IPS DF 6.9 (cell line): ENCODE measurements at regions not wholly inside any gene's neighbourhood (a gene's known extent, or its start where the extent isn't known, plus 50 kb on each side); places are given as distances from the start of the nearest gene placed in this dataset.

ENCODE experiments used
- DNase-seq: peaks from one replicate; pipeline ENCODE4 v3.0.0-alpha.2; 2013; ENCODE audit warnings: low read depth, low spot score
- H3K27ac ChIP-seq: one replicate; pipeline ENCODE4 v1.5.1; 2013; ENCODE audit warnings: low read length, control low read depth
- H3K27me3 ChIP-seq: 2 replicates; pipeline ENCODE4 v1.6.1; 2013; ENCODE audit warnings: mild to moderate bottlenecking, low read length; ENCODE audit not compliant: control insufficient read depth, insufficient read depth
- H3K36me3 ChIP-seq: 2 replicates; pipeline ENCODE4 v1.6.1; 2013; ENCODE audit warnings: low read length; ENCODE audit not compliant: control insufficient read depth, insufficient read depth
- H3K4me1 ChIP-seq: 2 replicates; pipeline ENCODE4 v1.6.1; 2013; ENCODE audit warnings: low read length; ENCODE audit not compliant: control insufficient read depth, insufficient read depth
- H3K4me3 ChIP-seq: 2 replicates; pipeline ENCODE4 v1.5.1; 2013; ENCODE audit warnings: mild to moderate bottlenecking, low read length
- H3K9me3 ChIP-seq: 2 replicates; pipeline ENCODE4 v1.6.1; 2013; ENCODE audit warnings: low read length, inconsistent platforms; ENCODE audit not compliant: control insufficient read depth, insufficient read depth
- WGBS: extraction: QIAGEN DNeasy Blood & Tissue Kit; methylation state at CpG from one replicate; pipeline ENCODE4 v1.1.7; 2013; ENCODE audit warnings: mixed read lengths, missing lambda C conversion rate; ENCODE audit not compliant: insufficient read length, insufficient coverage; 5-methylcytosine and 5-hydroxymethylcytosine counted together

- WGBS, result no CpG with 5 or more reads among the region's 1 CpG
- H3K4me3 ChIP-seq, result no peak overlapping the region
- H3K9me3 ChIP-seq, result no peaks in the 10 kb centered on the region
- H3K4me1 ChIP-seq, result no peaks in the 10 kb centered on the region
- H3K36me3 ChIP-seq, result no peaks in the 10 kb centered on the region
- H3K27ac ChIP-seq, result no peak overlapping the region
- DNase-seq, result no peak
- H3K27me3 ChIP-seq, result no peaks in the 10 kb centered on the region
These were observed 471.6 kb downstream of the PCDH20 start for GRCh38 chr13:60944016-60944415.

- no peak overlapping the region for H3K27ac ChIP-seq
- no peaks in the 10 kb centered on the region for H3K36me3 ChIP-seq
- H3K9me3 ChIP-seq, result no peaks in the 10 kb centered on the region
- H3K27me3 ChIP-seq, result no peaks in the 10 kb centered on the region
- H3K4me3 ChIP-seq, result no peak overlapping the region
- no CpG with 5 or more reads among the region's 3 CpGs for WGBS
- H3K4me1 ChIP-seq, result no peaks in the 10 kb centered on the region
- no peak for DNase-seq
These were observed 479.4 kb downstream of the PCDH20 start for GRCh38 chr13:60936281-60936680.

DNA sequence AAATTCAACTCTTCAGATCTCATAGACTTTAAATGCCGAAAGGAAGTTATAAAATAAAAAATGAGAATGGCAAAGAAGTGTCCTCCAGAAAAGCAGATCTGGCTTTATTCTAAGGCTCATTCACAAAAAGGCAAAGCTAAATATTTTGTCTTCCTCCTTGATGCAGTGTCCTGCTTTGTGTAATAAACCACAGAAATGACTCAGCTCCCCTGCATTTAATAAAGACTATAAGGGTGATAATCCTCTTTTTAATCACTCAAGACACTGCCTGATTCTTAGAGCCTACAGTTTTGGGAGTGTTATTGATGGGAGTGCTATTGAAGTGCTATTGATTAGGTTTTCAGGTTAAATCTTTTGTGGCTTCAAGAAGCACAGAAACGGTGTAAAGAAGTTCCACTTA lies 482.0 kb downstream of the PCDH20 start:
- no peak for DNase-seq
- no peaks in the 10 kb centered on the region for H3K4me1 ChIP-seq
- H3K4me3 ChIP-seq, result no peak overlapping the region
- no CpG with 5 or more reads among the region's 2 CpGs for WGBS
- H3K27ac ChIP-seq, result no peak overlapping the region
- no peaks in the 10 kb centered on the region for H3K9me3 ChIP-seq
- H3K36me3 ChIP-seq, result no peaks in the 10 kb centered on the region
- no peaks in the 10 kb centered on the region for H3K27me3 ChIP-seq

- no peaks in the 10 kb centered on the region for H3K27me3 ChIP-seq
- no peak overlapping the region for H3K4me3 ChIP-seq
- no peaks in the 10 kb centered on the region for H3K9me3 ChIP-seq
- WGBS, result no CpG with 5 or more reads among the region's 4 CpGs
- no peak for DNase-seq
- no peaks in the 10 kb centered on the region for H3K4me1 ChIP-seq
- no peak overlapping the region for H3K27ac ChIP-seq
- no peaks in the 10 kb centered on the region for H3K36me3 ChIP-seq
These were observed 483.6 kb downstream of the PCDH20 start for GRCh38 chr13:60931858-60932546.

DNA sequence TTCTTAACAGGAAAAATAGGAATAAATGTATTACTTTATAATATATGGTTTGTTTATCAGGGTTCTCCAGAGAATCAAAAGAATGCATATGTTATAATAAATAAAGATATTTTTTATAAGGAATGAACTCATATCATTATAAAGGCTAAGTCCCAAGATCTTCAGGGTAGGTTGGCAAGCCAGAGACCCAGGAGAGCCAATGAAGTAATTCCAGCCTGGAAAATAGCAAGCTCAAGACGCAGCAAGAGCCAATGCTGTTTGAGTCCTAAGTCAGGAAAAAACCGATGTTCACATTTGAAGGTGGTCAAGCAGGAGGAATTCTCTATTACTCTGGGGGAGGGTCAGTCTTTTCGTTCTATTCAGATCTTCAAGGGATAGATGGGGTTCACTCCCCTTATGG lies 490.0 kb downstream of the PCDH20 start:
- Histone ChIP-seq H3K9me3 (no peaks in the 10 kb centered on the region), H3K36me3 (no peaks in the 10 kb centered on the region), H3K4me3 (no peak overlapping the region), H3K27me3 (no peaks in the 10 kb centered on the region), H3K4me1 (no peaks in the 10 kb centered on the region), H3K27ac (no peak overlapping the region)
- no peak for DNase-seq
- no CpG with 5 or more reads among the region's 3 CpGs for WGBS

- WGBS, result no CpG with 5 or more reads among the region's 2 CpGs
- Histone ChIP-seq H3K9me3 (no peaks in the 10 kb centered on the region), H3K27ac (no peak overlapping the region), H3K36me3 (no peaks in the 10 kb centered on the region), H3K4me3 (no peak overlapping the region), H3K4me1 (no peaks in the 10 kb centered on the region), H3K27me3 (no peaks in the 10 kb centered on the region)
- no peak for DNase-seq
These were observed 490.8 kb downstream of the PCDH20 start for GRCh38 chr13:60924856-60925255.

- no peaks in the 10 kb centered on the region for H3K4me1 ChIP-seq
- H3K36me3 ChIP-seq, result no peaks in the 10 kb centered on the region
- no peaks in the 10 kb centered on the region for H3K27me3 ChIP-seq
- H3K9me3 ChIP-seq, result no peaks in the 10 kb centered on the region
- WGBS, result 100% methylated on average over 1 of the region's 6 CpGs
- H3K27ac ChIP-seq, result no peak overlapping the region
- DNase-seq, result no peak
- no peak overlapping the region for H3K4me3 ChIP-seq
These were observed 492.9 kb downstream of the PCDH20 start for GRCh38 chr13:60922576-60923231.

- Histone ChIP-seq H3K27ac (no peak overlapping the region), H3K9me3 (no peaks in the 10 kb centered on the region), H3K36me3 (no peaks in the 10 kb centered on the region), H3K4me1 (no peaks in the 10 kb centered on the region), H3K4me3 (no peak overlapping the region), H3K27me3 (no peaks in the 10 kb centered on the region)
- WGBS, result no CpG with 5 or more reads among the region's 1 CpG
- DNase-seq, result no peak
These were observed 496.8 kb downstream of the TDRD3 start for GRCh38 chr13:60893801-60894200.

GRCh38 chr13:60887711-60888110 lies 490.7 kb downstream of the TDRD3 start:
- no peak overlapping the region for H3K27ac ChIP-seq
- H3K27me3 ChIP-seq, result no peaks in the 10 kb centered on the region
- no peaks in the 10 kb centered on the region for H3K9me3 ChIP-seq
- no peak overlapping the region for H3K4me3 ChIP-seq
- H3K4me1 ChIP-seq, result no peaks in the 10 kb centered on the region
- no peak for DNase-seq
- no CpG with 5 or more reads among the region's 2 CpGs for WGBS
- no peaks in the 10 kb centered on the region for H3K36me3 ChIP-seq

GRCh38 chr13:60881507-60881906 lies 484.5 kb downstream of the TDRD3 start:
- DNase-seq, result no peak
- Histone ChIP-seq H3K36me3 (no peaks in the 10 kb centered on the region), H3K9me3 (no peaks in the 10 kb centered on the region), H3K4me1 (peaks cover 3% of the 10 kb centered on the region), H3K27ac (no peak overlapping the region), H3K4me3 (no peak overlapping the region), H3K27me3 (no peaks in the 10 kb centered on the region)
- no CpG with 5 or more reads among the region's 1 CpG for WGBS

GRCh38 chr13:60873116-60873515 lies 476.1 kb downstream of the TDRD3 start:
- Histone ChIP-seq H3K4me1 (no peaks in the 10 kb centered on the region), H3K27me3 (no peaks in the 10 kb centered on the region), H3K27ac (no peak overlapping the region), H3K9me3 (no peaks in the 10 kb centered on the region), H3K36me3 (no peaks in the 10 kb centered on the region), H3K4me3 (no peak overlapping the region)
- no peak for DNase-seq
- 100% methylated on average over 1 of the region's 2 CpGs for WGBS
